IMR-90 (cell line): ENCODE measurements at regions not wholly inside any gene's neighbourhood (a gene's known extent, or its start where the extent isn't known, plus 50 kb on each side); places are given as distances from the start of the nearest gene placed in this dataset.

Source experiments
- ATAC-seq: fragments of 200-7000 bp; cut with Tn5 transposase; 2 replicates; pipeline ENCODE4 v1.9.1; 2020; ENCODE audit warnings: low read depth, mild to moderate bottlenecking, moderate library complexity
- BruUV-seq: library from RNA; stranded (reverse); fragments of 400-500 nt; replicated peaks from 2 replicates; lab custom pipeline; 2021; lab: Mats Ljungman, UMichigan
- CTCF ChIA-PET: fragments of 300-600 bp; formaldehyde crosslinking; extraction: SDS; loops from one replicate; lab custom pipeline; 2021; ENCODE audit warnings: antibody characterized with exemption; lab: Yijun Ruan, JAX
- POLR2A ChIA-PET: fragments of 300-600 bp; sonication (Branson Sonifier 250); formaldehyde crosslinking; loops from one replicate; lab custom pipeline; 2022; ENCODE audit warnings: antibody characterized with exemption; ENCODE audit not compliant: unreplicated experiment; lab: Charles Lee
- DNase-seq: peaks from one replicate; pipeline ENCODE4 v3.0.0; 2013
- H2AFZ ChIP-seq: replicated peaks from 2 replicates; pipeline ENCODE3; 2013; ENCODE audit warnings: low read length, mild to moderate bottlenecking; ENCODE audit not compliant: poor library complexity
- H2AK5ac ChIP-seq: 2 replicates; pipeline ENCODE4 v1.6.1; 2013; ENCODE audit warnings: low read depth, low read length, inconsistent platforms
- H2AK9ac ChIP-seq: replicated peaks from 2 replicates; pipeline ENCODE3; 2013; ENCODE audit warnings: mild to moderate bottlenecking, low read depth, low read length, moderate library complexity; ENCODE audit not compliant: poor library complexity
- H2BK120ac ChIP-seq: 2 replicates; pipeline ENCODE4 v1.6.1; 2013; ENCODE audit warnings: low read depth, low read length, inconsistent platforms
- H2BK15ac ChIP-seq: 3 replicates; pipeline ENCODE4 v1.6.1; 2013; ENCODE audit warnings: low read depth, low read length, inconsistent platforms
- H2BK20ac ChIP-seq: 2 replicates; pipeline ENCODE4 v1.6.1; 2013; ENCODE audit warnings: low read depth, mild to moderate bottlenecking, inconsistent platforms, low read length, moderate library complexity
- H2BK5ac ChIP-seq: 2 replicates; pipeline ENCODE4 v1.6.1; 2013; ENCODE audit warnings: mild to moderate bottlenecking, low read depth, low read length, inconsistent platforms; ENCODE audit not compliant: poor library complexity, severe bottlenecking
- H3K14ac ChIP-seq: replicated peaks from 2 replicates; pipeline ENCODE4 v1.6.1; 2013; ENCODE audit warnings: low read depth, low read length, inconsistent platforms
- H3K18ac ChIP-seq: 2 replicates; pipeline ENCODE4 v1.6.1; 2013; ENCODE audit warnings: low read depth, low read length, control low read depth
- H3K23ac ChIP-seq: 2 replicates; pipeline ENCODE4 v1.6.1; 2013; ENCODE audit warnings: low read depth, low read length, inconsistent platforms
- H3K27ac ChIP-seq: 2 replicates; pipeline ENCODE4 v1.5.1; 2013; ENCODE audit warnings: mild to moderate bottlenecking, control low read depth, low read length; ENCODE audit not compliant: insufficient read depth
- H3K27me3 ChIP-seq: 2 replicates; pipeline ENCODE4 v1.6.1; 2013; ENCODE audit warnings: low read length; ENCODE audit not compliant: control insufficient read depth, insufficient read depth
- H3K36me3 ChIP-seq: 2 replicates; pipeline ENCODE4 v1.6.1; 2013; ENCODE audit warnings: low read length, mixed read lengths; ENCODE audit not compliant: control insufficient read depth, insufficient read depth
- H3K4ac ChIP-seq: 2 replicates; pipeline ENCODE4 v1.6.1; 2013; ENCODE audit warnings: low read depth, low read length, inconsistent platforms
- H3K4me1 ChIP-seq: 2 replicates; pipeline ENCODE4 v1.6.1; 2013; ENCODE audit warnings: low read length, mixed read lengths; ENCODE audit not compliant: control insufficient read depth, insufficient read depth
- H3K4me2 ChIP-seq: 2 replicates; pipeline ENCODE4 v1.6.1; 2013; ENCODE audit warnings: low read depth, mild to moderate bottlenecking, control low read depth, low read length, moderate library complexity
- H3K4me3 ChIP-seq: 2 replicates; pipeline ENCODE4 v1.5.1; 2013; ENCODE audit warnings: low read depth, mild to moderate bottlenecking, control low read depth, low read length, moderate library complexity; ENCODE audit not compliant: insufficient read depth
- H3K56ac ChIP-seq: 2 replicates; pipeline ENCODE4 v1.6.1; 2013; ENCODE audit warnings: low read length, inconsistent platforms; ENCODE audit not compliant: insufficient read depth; ENCODE audit errors: extremely low read depth
- H3K79me1 ChIP-seq, 2 experiments: 2 replicates each; pipeline ENCODE4 v1.6.1; 2013; ENCODE audit warnings: low read length in 2 of 2, inconsistent platforms in 1 of 2, low read depth in 1 of 2
- H3K9ac ChIP-seq: 2 replicates; pipeline ENCODE4 v1.6.1; 2013; ENCODE audit warnings: low read depth, low read length, control low read depth
- H3K9me1 ChIP-seq: 2 replicates; pipeline ENCODE4 v1.6.1; 2013; ENCODE audit warnings: low read length, inconsistent platforms; ENCODE audit not compliant: insufficient read depth
- H3K9me3 ChIP-seq: 2 replicates; pipeline ENCODE4 v1.6.1; 2013; ENCODE audit warnings: low read length; ENCODE audit not compliant: control insufficient read depth, insufficient read depth
- H4K20me1 ChIP-seq: 2 replicates; pipeline ENCODE4 v1.6.1; 2013; ENCODE audit warnings: low read length, inconsistent platforms; ENCODE audit not compliant: insufficient read depth
- H4K5ac ChIP-seq: 2 replicates; pipeline ENCODE4 v1.6.1; 2013; ENCODE audit warnings: mild to moderate bottlenecking, low read depth, low read length, control low read depth
- H4K8ac ChIP-seq, 2 experiments: 2 replicates each; pipeline ENCODE4 v1.6.1; 2013; ENCODE audit warnings: low read depth in 2 of 2, low read length in 2 of 2, control low read depth in 1 of 2, inconsistent platforms in 1 of 2
- H4K91ac ChIP-seq: 2 replicates; pipeline ENCODE4 v1.6.1; 2013; ENCODE audit warnings: low read depth, low read length, inconsistent platforms; ENCODE audit not compliant: insufficient read depth
- BHLHE40 ChIP-seq: fragments of 150-350 bp; IDR thresholded peaks from 2 replicates; pipeline ENCODE4 v1.6.1; 2016; ENCODE audit warnings: mild to moderate bottlenecking, low read depth, low read length
- CTCF ChIP-seq: conservative IDR thresholded peaks from 2 replicates; pipeline ENCODE4 v1.5.1; 2012; ENCODE audit warnings: mild to moderate bottlenecking, low read depth, low read length, improper control_type of control experiment
- MAFK ChIP-seq: IDR thresholded peaks from 2 replicates; pipeline ENCODE4 v1.6.1; 2012; ENCODE audit warnings: low read depth, low read length, improper control_type of control experiment
- MAZ ChIP-seq: IDR thresholded peaks from 2 replicates; pipeline ENCODE4 v1.6.1; 2012; ENCODE audit warnings: low read depth, mild to moderate bottlenecking, low read length, improper control_type of control experiment, moderate library complexity, borderline replicate concordance
- MXI1 ChIP-seq: IDR thresholded peaks from 2 replicates; pipeline ENCODE4 v1.6.1; 2012; ENCODE audit warnings: low read depth, mild to moderate bottlenecking, low read length, moderate library complexity, borderline replicate concordance
- NFE2L2 ChIP-seq: fragments of 150-350 bp; IDR thresholded peaks from 2 replicates; pipeline ENCODE4 v1.6.1; 2016; ENCODE audit warnings: low read depth, mild to moderate bottlenecking, low read length
- SMC3 ChIP-seq: fragments of 150-350 bp; IDR thresholded peaks from 2 replicates; pipeline ENCODE4 v1.6.1; 2016; ENCODE audit warnings: low read depth, mild to moderate bottlenecking, antibody characterized with exemption, low read length, moderate library complexity
- WGBS, 2 experiments: methylation state at CpG; one replicate each; pipeline versions ENCODE4 v1.1.5 to v1.1.7; 2013; ENCODE audit warnings: missing lambda C conversion rate in 2 of 2; ENCODE audit not compliant: insufficient read length in 1 of 2; ENCODE audit errors: extremely low coverage in 2 of 2; 5-methylcytosine and 5-hydroxymethylcytosine counted together
- dilution Hi-C: fragments of 300-500 bp; cut with HindIII; formaldehyde crosslinking; loops from one replicate; pipeline ENCODE4 v1.14.3; 2018; ENCODE audit warnings: low sequenced_read_pairs; ENCODE audit not compliant: unreplicated experiment
- in situ Hi-C: fragments of 300-500 bp; cut with MboI; formaldehyde crosslinking; loops from 3 replicates; pipeline ENCODE4 v1.14.3; 2019; ENCODE audit warnings: low sequenced_read_pairs, inconsistent platforms, mixed read lengths
- intact Hi-C: fragments of 100-400 bp; cut with micrococcal nuclease; formaldehyde crosslinking; loops from 2 replicates; pipeline ENCODE4 v1.10.0; 2022

GRCh38 chr17:34788696-34789095 lies 172.6 kb downstream of the CCT6B start:
- no peaks in the 10 kb centered on the region for H3K27me3 ChIP-seq
- in situ Hi-C loops (no loop called here), intact Hi-C loops (no loop called here), dilution Hi-C loops (no loop called here)
- no TSS peak for BruUV-seq
- no peak overlapping the region for H4K8ac ChIP-seq
- H2AFZ ChIP-seq: no peak overlapping the region
- no peaks in the 10 kb centered on the region for H3K9me1 ChIP-seq
- no peak overlapping the region for H2AK9ac ChIP-seq
- H2BK20ac ChIP-seq: no peak overlapping the region
- no peak for DNase-seq
- WGBS, 2 experiments: no CpG with 5 or more reads among the region's 6 CpGs
- no peaks in the 10 kb centered on the region for H3K79me1 ChIP-seq
- H3K56ac ChIP-seq: no peak overlapping the region
- POLR2A ChIA-PET: no interaction called here
- no peak overlapping the region for H4K91ac ChIP-seq
- no peak overlapping the region for H3K18ac ChIP-seq
- no peak overlapping the region for H3K4me3 ChIP-seq
- no peak overlapping the region for H3K23ac ChIP-seq
- no peaks in the 10 kb centered on the region for H3K36me3 ChIP-seq
- H2AK5ac ChIP-seq: no peak overlapping the region
- H4K20me1 ChIP-seq: no peaks in the 10 kb centered on the region
- no peak overlapping the region for H3K4me2 ChIP-seq
- TF ChIP-seq SMC3 (no peak), BHLHE40 (no peak), MXI1 (no peak), MAFK (no peak), NFE2L2 (no peak), MAZ (no peak), CTCF (no peak)
- no peaks in the 10 kb centered on the region for H3K4me1 ChIP-seq
- H4K5ac ChIP-seq: no peak overlapping the region
- H3K9ac ChIP-seq: no peak overlapping the region
- ATAC-seq: no peak
- no peak overlapping the region for H3K27ac ChIP-seq
- H3K14ac ChIP-seq: no peak overlapping the region
- H2BK120ac ChIP-seq: no peak overlapping the region
- H3K4ac ChIP-seq: no peak overlapping the region
- no peaks in the 10 kb centered on the region for H3K9me3 ChIP-seq
- CTCF ChIA-PET: no interaction called here
- H2BK15ac ChIP-seq: no peak overlapping the region
- H2BK5ac ChIP-seq: no peak overlapping the region
